ENCODE measurements at regions not wholly inside any gene's neighbourhood (a gene's known extent, or its start where the extent isn't known, plus 50 kb on each side); places are given as distances from the start of the nearest gene placed in this dataset.

DNA sequence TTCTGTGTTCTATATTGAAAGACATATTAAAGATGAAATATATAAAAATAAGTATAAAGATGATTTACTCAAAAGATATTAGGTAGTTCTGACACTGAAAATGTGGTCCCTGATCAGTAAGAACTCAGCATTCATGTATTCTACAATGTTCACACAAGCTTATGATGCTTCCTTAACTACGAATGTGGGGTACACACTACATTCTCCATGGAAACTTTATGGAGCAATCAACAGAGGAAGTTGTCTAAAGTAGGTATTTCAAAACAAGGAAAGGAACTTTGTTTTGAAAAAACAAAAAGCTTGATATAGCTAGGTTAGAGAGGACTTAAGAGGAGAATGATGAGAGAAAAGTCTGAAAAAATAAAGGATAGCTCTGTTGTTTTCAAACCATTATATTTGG lies 119.7 kb upstream of the RGS18 start:
- H3K9ac ChIP-seq: no peak overlapping the region

DNA sequence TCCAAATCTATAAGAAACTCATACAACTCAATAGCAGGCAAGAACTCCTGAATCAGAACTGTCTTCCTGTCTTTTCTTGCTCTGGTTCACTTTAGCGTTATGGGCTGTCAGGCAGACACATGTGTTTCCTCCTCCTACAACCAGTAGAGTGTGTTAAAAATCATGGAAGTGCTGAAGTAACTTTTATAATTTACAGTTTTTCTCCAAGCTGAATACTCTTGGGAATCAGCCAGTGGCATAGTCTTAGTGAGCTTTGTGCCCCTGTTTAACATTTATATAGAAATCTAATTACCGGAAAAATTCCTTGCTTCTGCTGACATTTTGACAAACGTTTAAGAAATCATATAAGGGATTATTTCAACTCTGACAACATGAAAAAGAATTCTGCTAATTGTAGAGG lies 113.1 kb upstream of the RGS18 start:
- no peak for DNase-seq (ENCODE audit: low spot score)
- Mint-ChIP-seq H3K4me1 (peaks cover 2% of the 10 kb centered on the region), H3K36me3 (no peaks in the 10 kb centered on the region), H3K9me3 (no peaks in the 10 kb centered on the region), H3K27me3 (ENCODE audit: insufficient read depth, low read depth) (peaks cover 2% of the 10 kb centered on the region), H3K27ac (no peak overlapping the region), H3K4me3 (no peak overlapping the region)
- H3F3A ChIP-seq (ENCODE audit: low read depth): no peaks in the 10 kb centered on the region
- H3K36me3 ChIP-seq: no peaks in the 10 kb centered on the region
- H3K79me2 ChIP-seq (ENCODE audit: low read depth): no peaks in the 10 kb centered on the region
- H3K4me1 ChIP-seq: no peaks in the 10 kb centered on the region
- no peak overlapping the region for H3K4me3 ChIP-seq
- no peak overlapping the region for H3K27ac ChIP-seq
- no peak overlapping the region for H3K4me2 ChIP-seq
- H3K9me3 ChIP-seq (ENCODE audit: low read depth): no peaks in the 10 kb centered on the region
- H2AFZ ChIP-seq (replicated peaks): peak overlapping the region; percentile 3
- no peaks in the 10 kb centered on the region for H4K20me1 ChIP-seq (ENCODE audit: low read depth)
- H3K27me3 ChIP-seq: no peaks in the 10 kb centered on the region
- no peak overlapping the region for H3K9ac ChIP-seq
- TF ChIP-seq EZH2phosphoT487 (IDR thresholded peaks at IDR 0.05) (no peak), EZH2 (IDR thresholded peaks at IDR 0.05) (no peak)
- TF ChIP-seq, protein P1, sequence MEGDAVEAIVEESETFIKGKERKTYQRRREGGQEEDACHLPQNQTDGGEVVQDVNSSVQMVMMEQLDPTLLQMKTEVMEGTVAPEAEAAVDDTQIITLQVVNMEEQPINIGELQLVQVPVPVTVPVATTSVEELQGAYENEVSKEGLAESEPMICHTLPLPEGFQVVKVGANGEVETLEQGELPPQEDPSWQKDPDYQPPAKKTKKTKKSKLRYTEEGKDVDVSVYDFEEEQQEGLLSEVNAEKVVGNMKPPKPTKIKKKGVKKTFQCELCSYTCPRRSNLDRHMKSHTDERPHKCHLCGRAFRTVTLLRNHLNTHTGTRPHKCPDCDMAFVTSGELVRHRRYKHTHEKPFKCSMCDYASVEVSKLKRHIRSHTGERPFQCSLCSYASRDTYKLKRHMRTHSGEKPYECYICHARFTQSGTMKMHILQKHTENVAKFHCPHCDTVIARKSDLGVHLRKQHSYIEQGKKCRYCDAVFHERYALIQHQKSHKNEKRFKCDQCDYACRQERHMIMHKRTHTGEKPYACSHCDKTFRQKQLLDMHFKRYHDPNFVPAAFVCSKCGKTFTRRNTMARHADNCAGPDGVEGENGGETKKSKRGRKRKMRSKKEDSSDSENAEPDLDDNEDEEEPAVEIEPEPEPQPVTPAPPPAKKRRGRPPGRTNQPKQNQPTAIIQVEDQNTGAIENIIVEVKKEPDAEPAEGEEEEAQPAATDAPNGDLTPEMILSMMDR (IDR thresholded peaks at IDR 0.05): no peak

More for the DNA sequence above, 119.7 kb upstream of the RGS18 start:
- Mint-ChIP-seq H3K4me1 (no peaks in the 10 kb centered on the region), H3K4me3 (no peak overlapping the region), H3K27ac (no peak overlapping the region), H3K36me3 (no peaks in the 10 kb centered on the region), H3K27me3 (ENCODE audit: insufficient read depth, low read depth) (no peaks in the 10 kb centered on the region), H3K9me3 (no peaks in the 10 kb centered on the region)
- no peaks in the 10 kb centered on the region for H3K9me3 ChIP-seq (ENCODE audit: low read depth)
- H2AFZ ChIP-seq (replicated peaks): no peak overlapping the region
- H3K79me2 ChIP-seq (ENCODE audit: low read depth): no peaks in the 10 kb centered on the region
- no peak overlapping the region for H3K4me3 ChIP-seq
- no peak overlapping the region for H3K27ac ChIP-seq
- no peak overlapping the region for H3K4me2 ChIP-seq
- TF ChIP-seq EZH2phosphoT487 (IDR thresholded peaks at IDR 0.05): no peak
- no peak for TF ChIP-seq EZH2 (IDR thresholded peaks at IDR 0.05)
- TF ChIP-seq, protein P1 (IDR thresholded peaks at IDR 0.05): no peak
- H3K27me3 ChIP-seq: no peaks in the 10 kb centered on the region
- H3K36me3 ChIP-seq: no peaks in the 10 kb centered on the region
- no peak for DNase-seq (ENCODE audit: low spot score)
- H3F3A ChIP-seq (ENCODE audit: low read depth): no peaks in the 10 kb centered on the region
- H3K4me1 ChIP-seq: no peaks in the 10 kb centered on the region
- H4K20me1 ChIP-seq (ENCODE audit: low read depth): no peaks in the 10 kb centered on the region

DNA sequence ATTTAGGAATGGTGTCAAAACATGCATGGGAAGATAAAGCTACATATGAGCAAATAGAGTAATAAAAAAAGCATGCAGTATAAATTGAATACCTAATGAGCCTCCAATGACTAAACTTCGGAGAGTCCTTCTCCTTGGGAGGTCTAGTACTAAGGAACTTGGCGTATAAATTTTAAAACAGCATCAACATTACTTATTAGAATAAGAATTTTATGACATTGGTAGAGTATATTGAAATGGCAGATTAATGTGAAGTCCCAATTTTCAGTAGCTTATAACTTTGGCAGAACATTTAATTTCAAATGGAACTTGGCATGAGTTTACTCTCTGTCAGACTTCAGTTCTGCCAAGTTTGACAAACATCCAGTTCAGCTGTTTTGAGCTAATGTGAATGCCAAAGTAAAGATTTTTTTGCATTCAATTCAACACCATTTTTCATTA lies 104.7 kb upstream of the RGS18 start:
- Mint-ChIP-seq H3K27me3 (ENCODE audit: insufficient read depth, low read depth) (no peaks in the 10 kb centered on the region), H3K4me3 (no peak overlapping the region), H3K4me1 (no peaks in the 10 kb centered on the region), H3K36me3 (no peaks in the 10 kb centered on the region), H3K27ac (no peak overlapping the region), H3K9me3 (no peaks in the 10 kb centered on the region)
- H4K20me1 ChIP-seq (ENCODE audit: low read depth): no peaks in the 10 kb centered on the region
- H3K9ac ChIP-seq: no peak overlapping the region
- no peaks in the 10 kb centered on the region for H3K79me2 ChIP-seq (ENCODE audit: low read depth)
- H2AFZ ChIP-seq (replicated peaks): no peak overlapping the region
- H3F3A ChIP-seq (ENCODE audit: low read depth): no peaks in the 10 kb centered on the region
- H3K9me3 ChIP-seq (ENCODE audit: low read depth): no peaks in the 10 kb centered on the region
- H3K4me3 ChIP-seq: no peak overlapping the region
- no peak overlapping the region for H3K27ac ChIP-seq
- no peaks in the 10 kb centered on the region for H3K36me3 ChIP-seq
- H3K27me3 ChIP-seq: no peaks in the 10 kb centered on the region
- no peaks in the 10 kb centered on the region for H3K4me1 ChIP-seq
- H3K4me2 ChIP-seq: no peak overlapping the region
- TF ChIP-seq, protein P1 (IDR thresholded peaks at IDR 0.05): no peak
- no peak for TF ChIP-seq EZH2phosphoT487 (IDR thresholded peaks at IDR 0.05)
- no peak for TF ChIP-seq EZH2 (IDR thresholded peaks at IDR 0.05)
- DNase-seq (ENCODE audit: low spot score): no peak
